Stimulated activated effector memory CD8-positive, alpha-beta T cell treated with anti-CD3 and anti-CD28 coated beads, Interleukin-12 subunit alpha, Interleukin-12 subunit beta, amount 100 ng/mL, for 72 hours (primary cell): ENCODE measurements at regions not wholly inside any gene's neighbourhood (a gene's known extent, or its start where the extent isn't known, plus 50 kb on each side); places are given as distances from the start of the nearest gene placed in this dataset.
"Not testable (repeated sequence)": the region's sequence is repeated elsewhere in the genome, so short reads cannot be mapped to it uniquely, and the experiment has no call there.

Experiments used
- ATAC-seq: fragments of 150-1000 bp; cut with Tn5 transposase; 2 replicates; pipeline ENCODE4 v1.10.0; 2021
- DNase-seq, 2 donors: peaks; one replicate each; pipeline ENCODE4 v3.0.0; 2021 to 2022; ENCODE audit warnings: low spot score in 2 of 2
- H3K27ac Mint-ChIP-seq: one replicate; pipeline ENCODE4 v1.8.0; 2022; ENCODE audit warnings: mild to moderate bottlenecking, mixed read lengths
- H3K36me3 Mint-ChIP-seq: one replicate; pipeline ENCODE4 v1.8.0; 2022; ENCODE audit warnings: mild to moderate bottlenecking, mixed read lengths
- H3K4me1 Mint-ChIP-seq: one replicate; pipeline ENCODE4 v1.8.0; 2022; ENCODE audit warnings: mixed read lengths
- H3K4me3 Mint-ChIP-seq: one replicate; pipeline ENCODE4 v1.8.0; 2022; ENCODE audit warnings: mild to moderate bottlenecking, mixed read lengths
- H3K9me3 Mint-ChIP-seq: one replicate; pipeline ENCODE4 v1.8.0; 2022; ENCODE audit warnings: mixed read lengths

GRCh38 chr7:67663644-67664043 is 667.0 kb downstream of the TYW1 start:
- Mint-ChIP-seq H3K9me3 (peaks cover 2% of the 10 kb centered on the region), H3K36me3 (no peaks in the 10 kb centered on the region), H3K27ac (no peak overlapping the region), H3K4me3 (no peak overlapping the region), H3K4me1 (no peaks in the 10 kb centered on the region)
- ATAC-seq (no peak), DNase-seq (no peak)

DNA sequence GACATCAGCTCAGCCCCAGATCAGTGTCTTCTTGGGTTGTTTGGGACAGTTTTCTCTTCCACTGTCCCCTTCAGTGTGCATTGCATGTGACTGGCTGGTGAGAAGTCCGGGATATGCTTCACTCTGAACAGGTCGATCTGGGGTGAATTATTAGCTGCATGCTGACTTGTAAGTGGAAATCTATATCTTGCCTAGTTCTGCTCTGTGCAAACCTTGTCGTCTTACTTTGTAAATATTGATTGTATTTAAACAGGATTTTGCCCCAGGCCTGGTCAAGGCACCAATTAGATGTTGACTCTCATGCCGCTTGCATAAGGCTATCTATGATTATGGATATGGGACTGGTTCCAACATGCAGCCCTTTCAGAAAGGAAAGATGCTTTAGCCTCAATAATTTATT is 669.7 kb downstream of the TYW1 start:
- H3K36me3 Mint-ChIP-seq, H3K4me3 Mint-ChIP-seq, DNase-seq, H3K4me1 Mint-ChIP-seq, H3K27ac Mint-ChIP-seq, H3K9me3 Mint-ChIP-seq, ATAC-seq: not testable (repeated sequence)

- ATAC-seq: no peak
Measured at GRCh38 chr7:67671006-67671548, 674.4 kb downstream of the TYW1 start.

DNA sequence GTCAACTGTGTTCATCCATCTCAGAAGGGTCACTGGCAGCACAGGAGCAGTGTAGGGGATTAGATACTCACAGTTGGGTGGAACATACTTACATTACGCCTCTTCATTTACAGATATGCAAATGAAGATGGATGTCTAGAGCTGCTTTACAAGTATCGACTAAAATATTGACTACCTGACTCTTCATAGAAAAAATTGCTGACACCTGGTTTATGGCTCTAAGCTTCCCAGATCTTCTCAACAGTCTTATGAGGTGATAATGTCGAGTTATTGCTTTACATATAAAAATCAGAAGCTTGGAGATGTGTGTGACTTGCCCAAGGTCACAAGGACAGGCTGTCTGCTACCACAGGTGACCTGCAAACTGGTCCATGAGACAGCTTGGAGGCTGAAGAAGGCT is 677.2 kb downstream of the TYW1 start:
- H3K36me3 Mint-ChIP-seq: no peaks in the 10 kb centered on the region
- no peak overlapping the region for H3K27ac Mint-ChIP-seq
- H3K4me3 Mint-ChIP-seq: no peak overlapping the region
- H3K4me1 Mint-ChIP-seq: no peaks in the 10 kb centered on the region
- DNase-seq (no peak), ATAC-seq (no peak)
- H3K9me3 Mint-ChIP-seq: peaks cover 18% of the 10 kb centered on the region

More at GRCh38 chr7:67671006-67671548, 674.4 kb downstream of the TYW1 start:
- Mint-ChIP-seq H3K4me3 (no peak overlapping the region), H3K36me3 (no peaks in the 10 kb centered on the region), H3K27ac (no peak overlapping the region), H3K4me1 (no peaks in the 10 kb centered on the region), H3K9me3 (peaks cover 16% of the 10 kb centered on the region)
- no peak for DNase-seq

DNA sequence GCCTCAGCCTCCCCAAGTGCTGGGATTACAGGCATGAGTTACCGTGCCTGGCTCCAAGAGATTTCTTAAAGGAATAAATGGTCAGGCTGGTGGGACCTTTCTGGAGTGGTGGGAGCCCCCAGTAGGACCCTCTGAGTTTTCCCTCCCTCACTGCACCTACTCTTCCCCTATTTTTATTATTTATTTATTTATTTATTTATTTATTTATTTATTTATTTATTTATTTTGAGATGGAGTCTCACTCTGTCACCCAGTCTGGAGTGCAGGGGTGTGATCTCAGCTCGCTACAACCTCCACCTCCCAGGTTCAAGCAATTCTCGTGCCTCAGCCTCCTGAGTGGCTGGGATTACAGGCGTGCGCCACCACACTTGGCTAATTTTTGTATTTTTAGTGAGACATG is 678.2 kb downstream of the TYW1 start:
- not testable (repeated sequence) for ATAC-seq, H3K4me1 Mint-ChIP-seq, H3K36me3 Mint-ChIP-seq, H3K27ac Mint-ChIP-seq, H3K4me3 Mint-ChIP-seq, DNase-seq
- peaks cover 16% of the 10 kb centered on the region for H3K9me3 Mint-ChIP-seq

DNA sequence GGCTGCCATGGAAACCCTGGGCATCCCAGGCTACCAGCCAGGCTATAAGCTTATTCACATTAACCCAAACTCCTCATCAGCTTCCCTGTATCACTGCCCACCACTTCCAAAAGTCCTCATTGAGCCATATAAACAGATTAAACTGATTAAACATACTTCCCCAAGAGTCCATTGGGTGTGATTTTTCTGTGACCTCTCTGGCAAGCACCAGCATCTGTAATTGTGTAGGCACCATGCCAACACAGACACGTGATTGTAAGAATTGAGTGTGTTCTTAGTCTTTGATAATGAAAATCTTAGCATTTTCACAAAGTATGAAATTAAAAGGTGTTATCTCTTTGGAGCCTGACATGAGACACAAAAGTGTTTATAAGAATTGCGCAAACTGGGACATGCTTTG is 679.3 kb downstream of the TYW1 start:
- H3K27ac Mint-ChIP-seq: no peak overlapping the region
- no peak for ATAC-seq
- DNase-seq: no peak

DNA sequence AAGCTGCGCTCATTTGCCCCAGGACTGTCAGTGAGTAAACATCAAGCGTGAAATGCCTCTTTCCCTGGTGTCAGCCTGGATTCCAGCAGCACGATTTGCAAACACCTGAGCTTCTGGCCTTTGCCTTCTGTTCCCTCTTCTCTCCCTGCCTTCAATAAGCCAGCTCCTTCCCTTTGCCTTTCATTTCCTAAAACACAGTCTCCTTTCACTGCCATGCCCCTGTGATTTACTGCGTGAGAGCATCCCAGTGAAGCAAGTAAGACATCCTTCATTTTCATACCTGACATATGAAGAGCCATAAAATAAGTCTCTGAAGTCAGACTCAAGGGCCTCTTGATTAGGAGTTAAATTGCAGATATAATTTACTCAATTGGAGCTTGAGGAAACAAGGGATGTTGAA is 681.8 kb downstream of the TYW1 start:
- H3K27ac Mint-ChIP-seq: no peak overlapping the region
- H3K4me1 Mint-ChIP-seq: no peaks in the 10 kb centered on the region
- H3K36me3 Mint-ChIP-seq: no peaks in the 10 kb centered on the region
- no peak overlapping the region for H3K4me3 Mint-ChIP-seq
- DNase-seq (no peak), ATAC-seq (no peak)
- H3K9me3 Mint-ChIP-seq: peaks cover 17% of the 10 kb centered on the region

More for the DNA sequence above, 679.3 kb downstream of the TYW1 start:
- H3K4me1 Mint-ChIP-seq: no peaks in the 10 kb centered on the region
- no peaks in the 10 kb centered on the region for H3K36me3 Mint-ChIP-seq
- H3K4me3 Mint-ChIP-seq: no peak overlapping the region
- peaks cover 21% of the 10 kb centered on the region for H3K9me3 Mint-ChIP-seq

DNA sequence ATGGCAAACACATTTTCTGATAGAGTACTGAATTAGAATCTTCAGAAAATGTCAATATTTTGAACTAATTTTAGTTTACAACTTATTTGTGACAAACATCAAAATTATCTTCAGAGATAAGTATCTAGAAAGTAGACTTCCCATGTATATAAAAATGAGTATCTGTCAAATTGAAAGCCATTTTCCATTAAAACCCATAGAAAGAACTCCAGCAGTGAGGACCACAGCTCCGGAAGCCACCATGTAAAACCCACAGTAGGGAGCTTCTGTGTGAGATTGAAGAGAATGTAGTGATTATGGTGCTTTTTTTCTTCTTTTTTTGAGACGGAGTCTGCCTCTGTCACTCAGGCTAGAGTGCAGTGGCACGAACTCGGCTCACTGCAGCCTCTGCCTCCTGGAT is 687.0 kb downstream of the TYW1 start:
- no peak overlapping the region for H3K4me3 Mint-ChIP-seq
- no peak for ATAC-seq
- DNase-seq: no peak
- no peaks in the 10 kb centered on the region for H3K4me1 Mint-ChIP-seq
- H3K9me3 Mint-ChIP-seq: peaks cover 13% of the 10 kb centered on the region
- no peaks in the 10 kb centered on the region for H3K36me3 Mint-ChIP-seq
- H3K27ac Mint-ChIP-seq: no peak overlapping the region

DNA sequence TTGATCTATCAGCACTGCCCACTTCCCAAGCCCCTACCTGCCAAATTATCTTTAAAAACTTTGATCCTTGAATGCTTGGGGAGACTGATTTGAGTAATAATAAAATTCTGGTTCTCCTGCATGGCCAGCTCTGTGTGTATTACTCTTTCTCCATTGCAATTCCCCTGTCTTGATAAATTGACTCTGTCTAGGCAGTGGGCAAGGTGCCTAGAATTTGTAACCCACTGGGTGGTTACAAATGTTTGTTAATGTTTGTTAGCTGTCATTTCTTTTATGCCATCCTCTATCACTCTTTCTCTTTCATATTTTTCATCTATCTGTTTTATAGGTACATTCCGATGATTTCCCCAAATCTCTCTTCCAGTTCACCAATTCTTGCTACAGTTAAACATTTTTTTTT is 694.1 kb downstream of the TYW1 start:
- H3K4me1 Mint-ChIP-seq: no peaks in the 10 kb centered on the region
- H3K27ac Mint-ChIP-seq: no peak overlapping the region
- ATAC-seq (no peak), DNase-seq (no peak)
- H3K36me3 Mint-ChIP-seq: no peaks in the 10 kb centered on the region
- H3K9me3 Mint-ChIP-seq: peaks cover 15% of the 10 kb centered on the region
- no peak overlapping the region for H3K4me3 Mint-ChIP-seq

GRCh38 chr7:67692425-67692824 is 695.8 kb downstream of the TYW1 start:
- H3K4me1 Mint-ChIP-seq: no peaks in the 10 kb centered on the region
- no peak for ATAC-seq
- peaks cover 22% of the 10 kb centered on the region for H3K9me3 Mint-ChIP-seq
- no peak for DNase-seq
- no peak overlapping the region for H3K4me3 Mint-ChIP-seq
- H3K36me3 Mint-ChIP-seq: no peaks in the 10 kb centered on the region
- H3K27ac Mint-ChIP-seq: no peak overlapping the region

- Mint-ChIP-seq H3K9me3 (peaks cover 20% of the 10 kb centered on the region), H3K4me3 (no peak overlapping the region), H3K27ac (no peak overlapping the region), H3K4me1 (no peaks in the 10 kb centered on the region), H3K36me3 (no peaks in the 10 kb centered on the region)
- no peak for ATAC-seq
- no peak for DNase-seq
Measured at GRCh38 chr7:67696124-67696523, 699.5 kb downstream of the TYW1 start.

DNA sequence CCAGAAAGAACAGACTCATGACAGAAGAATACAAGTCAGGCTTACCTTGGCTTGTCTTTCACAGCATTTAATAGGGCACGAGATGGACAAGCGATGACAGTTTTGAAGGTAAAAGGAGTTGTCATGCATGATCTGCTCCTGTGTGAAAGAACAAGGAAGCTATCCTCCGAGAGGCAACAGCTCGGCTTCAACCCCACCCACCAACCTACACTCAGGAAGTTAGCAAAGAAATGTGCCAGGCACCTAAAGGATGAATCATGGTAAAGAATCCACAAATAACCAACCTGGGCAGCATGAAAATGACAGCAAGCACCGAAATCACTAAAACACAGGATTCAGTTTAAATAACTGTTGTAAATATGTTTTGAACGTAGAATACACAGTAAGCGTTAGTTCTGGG is 700.2 kb downstream of the TYW1 start:
- H3K9me3 Mint-ChIP-seq: peaks cover 23% of the 10 kb centered on the region
- H3K36me3 Mint-ChIP-seq: no peaks in the 10 kb centered on the region
- H3K27ac Mint-ChIP-seq: no peak overlapping the region
- no peak for DNase-seq
- no peak overlapping the region for H3K4me3 Mint-ChIP-seq
- H3K4me1 Mint-ChIP-seq: no peaks in the 10 kb centered on the region
- no peak for ATAC-seq

DNA sequence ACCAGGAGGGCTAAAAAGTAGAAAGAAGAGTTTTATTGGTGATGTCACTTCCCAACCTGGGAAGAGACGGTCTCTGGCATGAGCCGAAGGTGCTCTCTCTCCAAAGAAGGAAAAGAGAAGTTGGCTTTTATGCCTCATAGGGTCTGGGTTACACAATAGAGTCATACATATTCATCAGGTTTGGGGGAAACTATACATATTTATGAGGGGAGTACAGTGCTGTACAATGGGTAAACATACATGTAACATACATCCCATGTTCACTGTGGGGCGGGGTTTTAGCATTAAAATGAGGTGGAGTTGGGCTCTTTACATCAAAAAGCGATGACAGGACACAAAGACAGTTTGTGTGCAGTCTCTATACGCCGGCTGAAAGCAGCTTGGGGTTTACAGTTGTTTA is 701.7 kb downstream of the TYW1 start:
- Mint-ChIP-seq H3K4me3 (no peak overlapping the region), H3K27ac (no peak overlapping the region), H3K9me3 (peaks cover 23% of the 10 kb centered on the region), H3K36me3 (no peaks in the 10 kb centered on the region), H3K4me1 (no peaks in the 10 kb centered on the region)
- ATAC-seq (no peak), DNase-seq (no peak)

DNA sequence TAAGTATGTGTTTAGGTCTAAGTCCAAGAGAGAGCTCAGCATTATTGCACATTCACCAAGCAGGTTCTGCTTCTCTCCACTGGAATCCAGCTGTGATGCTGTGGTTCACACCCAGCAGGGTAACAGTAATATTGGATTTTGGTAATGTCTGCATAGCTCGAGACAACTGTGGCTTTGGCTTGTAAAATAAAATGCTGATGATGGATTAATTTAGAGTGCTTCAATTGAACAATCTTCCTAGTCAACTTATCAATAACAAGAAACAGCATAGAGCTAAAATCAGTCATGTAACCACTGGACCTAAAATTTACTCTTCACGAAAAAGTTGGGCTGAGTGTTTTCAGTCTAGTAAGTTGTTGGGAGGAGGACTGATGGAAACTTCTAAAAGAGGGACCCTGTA is 709.2 kb downstream of the TYW1 start:
- peaks cover 20% of the 10 kb centered on the region for H3K9me3 Mint-ChIP-seq
- no peaks in the 10 kb centered on the region for H3K36me3 Mint-ChIP-seq
- H3K27ac Mint-ChIP-seq: no peak overlapping the region
- DNase-seq (no peak), ATAC-seq (no peak)
- no peaks in the 10 kb centered on the region for H3K4me1 Mint-ChIP-seq
- no peak overlapping the region for H3K4me3 Mint-ChIP-seq

- peaks cover 22% of the 10 kb centered on the region for H3K9me3 Mint-ChIP-seq
- no peak overlapping the region for H3K27ac Mint-ChIP-seq
Measured at GRCh38 chr7:67711706-67712105, 715.1 kb downstream of the TYW1 start.

DNA sequence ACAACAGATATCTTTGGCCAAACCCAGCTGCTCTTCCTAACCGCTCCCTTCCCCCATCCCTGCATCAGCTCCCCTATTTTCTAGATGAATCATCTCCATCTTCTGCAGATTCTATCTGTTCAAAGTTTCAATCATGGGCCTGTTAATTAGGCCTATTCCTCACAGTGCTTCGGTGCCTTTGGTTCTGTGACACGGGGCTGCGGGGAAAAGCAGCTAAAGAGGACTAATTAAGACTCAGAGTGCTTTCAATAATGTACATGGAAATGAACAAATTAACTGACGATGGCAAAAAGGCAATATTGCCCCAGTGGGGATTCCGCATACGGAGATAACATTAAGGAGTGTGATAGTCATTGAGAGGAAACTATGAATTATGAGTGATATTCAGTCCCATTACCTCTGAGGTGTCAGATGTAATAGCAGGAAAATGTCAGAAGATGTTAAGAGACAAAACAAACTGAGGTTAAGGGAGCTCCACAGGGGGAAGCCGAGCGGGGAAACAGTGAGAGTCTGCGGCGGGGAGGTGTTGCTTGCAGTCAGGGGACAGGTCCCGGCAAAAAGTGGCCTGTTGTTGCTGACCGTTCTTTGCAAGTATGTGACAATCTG is 716.9 kb downstream of the TYW1 start:
- ATAC-seq (no peak), DNase-seq (no peak)
- no peak overlapping the region for H3K4me3 Mint-ChIP-seq
- no peaks in the 10 kb centered on the region for H3K36me3 Mint-ChIP-seq
- H3K4me1 Mint-ChIP-seq: no peaks in the 10 kb centered on the region
- H3K27ac Mint-ChIP-seq: no peak overlapping the region
- peaks cover 16% of the 10 kb centered on the region for H3K9me3 Mint-ChIP-seq

More at GRCh38 chr7:67711706-67712105, 715.1 kb downstream of the TYW1 start:
- no peaks in the 10 kb centered on the region for H3K4me1 Mint-ChIP-seq
- H3K36me3 Mint-ChIP-seq: no peaks in the 10 kb centered on the region
- H3K4me3 Mint-ChIP-seq: no peak overlapping the region
- DNase-seq: no peak
- no peak for ATAC-seq

DNA sequence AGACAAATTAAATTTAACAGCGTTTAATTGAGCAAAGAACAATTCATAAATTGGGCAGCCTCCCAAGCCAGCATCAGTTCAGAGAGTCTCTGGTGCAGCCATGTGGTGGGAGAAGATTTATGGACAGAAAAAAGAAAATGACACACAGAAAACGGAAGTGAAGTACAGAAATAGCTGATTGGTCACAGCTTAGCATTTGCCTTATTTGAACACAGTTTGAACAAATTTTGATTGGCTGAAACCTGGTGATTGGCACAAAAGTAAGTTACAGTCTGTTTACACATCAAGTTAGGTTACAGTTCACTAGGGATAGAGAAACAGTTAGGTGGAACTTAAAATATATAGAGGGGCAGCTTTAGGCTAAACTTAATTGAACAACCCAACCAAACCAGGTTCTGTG is 720.1 kb downstream of the TYW1 start:
- no peak for DNase-seq
- Mint-ChIP-seq H3K36me3 (no peaks in the 10 kb centered on the region), H3K27ac (no peak overlapping the region), H3K4me3 (no peak overlapping the region), H3K4me1 (no peaks in the 10 kb centered on the region), H3K9me3 (peaks cover 11% of the 10 kb centered on the region)
- no peak for ATAC-seq
